OCI-LY1 (cell line): ENCODE measurements at regions not wholly inside any gene's neighbourhood (a gene's known extent, or its start where the extent isn't known, plus 50 kb on each side); places are given as distances from the start of the nearest gene placed in this dataset.

ENCODE experiments used
- EZH2 ChIP-seq: fragments of 200-600 bp; sonication (generic), shearing (Covaris generic); IDR thresholded peaks from 2 replicates; pipeline ENCODE4 v1.8.0; 2017; ENCODE audit warnings: borderline replicate concordance, mixed run types, mild to moderate bottlenecking, antibody characterized with exemption, low read length, moderate library complexity, mixed read lengths
- TF ChIP-seq, protein P1 (sequence below): fragments of 200-600 bp; sonication (generic), shearing (Covaris generic); IDR thresholded peaks from 2 replicates; pipeline ENCODE4 v1.5.1; 2017; ENCODE audit warnings: mild to moderate bottlenecking, antibody characterized with exemption, low read length, moderate library complexity, mixed read lengths

DNA sequence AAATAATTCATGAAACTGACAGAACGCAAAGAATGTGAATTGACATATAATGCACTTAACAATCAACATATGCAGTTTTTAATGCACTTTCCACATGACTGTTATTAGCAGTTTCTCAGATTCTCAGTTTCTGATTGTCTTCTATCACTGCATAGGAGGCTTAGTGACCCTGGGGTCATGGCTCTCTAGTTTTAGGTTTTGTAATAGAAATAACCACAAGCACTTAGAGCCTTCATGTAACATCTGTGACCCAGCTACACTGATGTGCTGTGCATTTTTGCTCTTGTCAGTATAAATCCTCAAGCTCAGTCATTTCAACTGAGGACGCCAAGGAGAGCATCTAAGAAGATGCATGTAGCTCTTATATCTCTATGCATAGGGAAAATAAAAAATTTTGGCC, 163.1 kb upstream of the IZUMO3 start:
- TF ChIP-seq, protein P1, sequence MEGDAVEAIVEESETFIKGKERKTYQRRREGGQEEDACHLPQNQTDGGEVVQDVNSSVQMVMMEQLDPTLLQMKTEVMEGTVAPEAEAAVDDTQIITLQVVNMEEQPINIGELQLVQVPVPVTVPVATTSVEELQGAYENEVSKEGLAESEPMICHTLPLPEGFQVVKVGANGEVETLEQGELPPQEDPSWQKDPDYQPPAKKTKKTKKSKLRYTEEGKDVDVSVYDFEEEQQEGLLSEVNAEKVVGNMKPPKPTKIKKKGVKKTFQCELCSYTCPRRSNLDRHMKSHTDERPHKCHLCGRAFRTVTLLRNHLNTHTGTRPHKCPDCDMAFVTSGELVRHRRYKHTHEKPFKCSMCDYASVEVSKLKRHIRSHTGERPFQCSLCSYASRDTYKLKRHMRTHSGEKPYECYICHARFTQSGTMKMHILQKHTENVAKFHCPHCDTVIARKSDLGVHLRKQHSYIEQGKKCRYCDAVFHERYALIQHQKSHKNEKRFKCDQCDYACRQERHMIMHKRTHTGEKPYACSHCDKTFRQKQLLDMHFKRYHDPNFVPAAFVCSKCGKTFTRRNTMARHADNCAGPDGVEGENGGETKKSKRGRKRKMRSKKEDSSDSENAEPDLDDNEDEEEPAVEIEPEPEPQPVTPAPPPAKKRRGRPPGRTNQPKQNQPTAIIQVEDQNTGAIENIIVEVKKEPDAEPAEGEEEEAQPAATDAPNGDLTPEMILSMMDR, result no peak
- TF ChIP-seq EZH2, result no peak
